ENCODE measurements at regions not wholly inside any gene's neighbourhood (a gene's known extent, or its start where the extent isn't known, plus 50 kb on each side); places are given as distances from the start of the nearest gene placed in this dataset.

GRCh38 chr5:136430081-136430480 lies 64.7 kb upstream of the TRPC7 start (continued):
- TF ChIP-seq SIN3A (conservative IDR thresholded peaks at IDR 0.05 in 1 of 2, IDR thresholded peaks at IDR 0.05 in 1 of 2; ENCODE audit: low read depth in 1 of 2, low read length in 2 of 2) (no peak), MAX (IDR thresholded peaks at IDR 0.05) (no peak)

Measured in H1 (cell line).